ENCODE measurements at regions not wholly inside any gene's neighbourhood (a gene's known extent, or its start where the extent isn't known, plus 50 kb on each side); places are given as distances from the start of the nearest gene placed in this dataset.

- no peak for DNase-seq (ENCODE audit: low read depth in 4 of 4, low spot score in 2 of 4)
These were observed 252.6 kb downstream of the BRD1 start for GRCh38 chr22:49574881-49575702.

DNA sequence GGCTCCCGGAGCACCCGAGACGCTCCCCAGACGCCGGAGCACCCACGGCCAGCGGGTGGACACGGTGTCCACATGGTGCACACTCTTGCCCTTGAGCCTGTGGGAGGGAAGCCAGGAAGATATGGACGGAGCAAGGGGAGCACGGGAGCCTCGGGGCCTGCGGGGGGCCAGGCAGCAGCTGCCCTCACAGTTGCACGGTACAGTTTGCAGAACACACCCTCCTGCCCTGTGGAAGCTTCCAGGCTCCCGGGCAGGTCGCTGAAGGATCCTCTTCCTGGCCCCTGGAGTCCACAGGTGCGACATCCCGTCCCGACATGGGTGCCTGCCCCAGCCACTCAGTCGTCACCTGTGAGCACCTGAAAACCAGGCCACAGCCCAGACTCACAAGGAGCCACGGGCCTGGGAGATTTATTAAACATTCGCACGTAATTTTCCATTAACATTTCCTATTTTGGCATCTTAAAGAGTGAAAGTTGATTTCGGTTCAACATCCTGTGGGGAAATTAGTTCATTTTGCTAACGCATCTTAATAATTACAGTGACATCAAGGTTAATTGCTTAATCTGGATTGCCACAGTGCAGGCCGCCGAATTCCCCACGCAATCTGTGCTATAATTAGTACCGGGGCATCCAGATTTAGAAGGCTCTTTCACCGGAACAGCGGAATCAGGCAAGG is 253.3 kb downstream of the BRD1 start:
- DNase-seq (ENCODE audit: low read depth in 4 of 4, low spot score in 2 of 4), result no peak

DNA sequence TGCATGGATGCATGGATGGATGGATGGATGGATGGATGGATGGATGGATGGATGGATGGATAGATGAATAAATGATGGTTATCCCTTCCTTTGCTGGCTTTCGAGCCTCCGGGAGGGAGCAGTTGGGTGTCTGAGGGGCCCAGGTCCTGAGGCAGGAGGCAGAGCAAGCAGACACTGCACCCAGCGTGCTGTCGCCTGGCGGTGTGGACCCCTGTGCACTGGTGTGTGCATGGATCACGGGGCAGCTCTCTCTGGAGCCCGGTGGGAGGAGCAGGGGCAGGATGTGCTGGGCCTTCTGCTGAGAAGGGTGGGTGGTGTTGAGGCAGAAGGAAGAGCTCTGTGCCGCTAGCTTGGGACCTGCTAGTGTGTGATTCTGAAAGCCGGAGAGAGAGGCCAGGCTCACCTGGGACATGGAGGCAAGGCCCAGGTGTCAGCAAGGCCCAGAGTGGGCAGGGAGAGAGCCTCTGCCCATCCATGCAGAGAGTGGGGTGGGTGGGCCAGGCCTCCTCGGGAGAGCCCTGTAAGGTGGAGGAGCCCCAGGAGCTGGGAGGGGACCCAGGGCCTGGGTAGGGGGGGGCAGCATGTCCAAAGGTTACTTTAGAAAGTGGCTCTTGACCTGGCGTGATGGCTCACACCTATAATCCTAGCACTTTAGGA is 254.4 kb downstream of the BRD1 start:
- no peak for DNase-seq (ENCODE audit: low read depth in 4 of 4, low spot score in 2 of 4)

DNA sequence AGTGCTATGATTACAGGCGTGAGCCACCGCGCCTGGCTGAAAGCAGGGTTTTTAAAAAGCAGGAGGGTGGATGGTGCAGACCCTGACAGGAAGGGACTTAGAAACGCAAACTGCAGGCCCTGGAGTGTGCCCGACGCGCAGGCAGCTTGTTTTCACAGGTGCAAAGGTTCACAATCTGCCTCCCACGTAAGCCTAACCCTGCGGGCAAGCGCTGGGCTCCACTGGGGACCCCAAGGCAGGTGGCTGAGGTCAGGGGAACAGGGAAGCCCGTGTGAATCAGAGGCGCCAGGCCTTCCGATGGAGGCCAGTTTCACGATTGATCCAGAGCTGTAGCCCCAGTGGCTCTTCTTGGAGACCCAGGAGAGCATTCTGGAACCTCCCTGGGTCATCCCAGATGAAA is 256.3 kb downstream of the BRD1 start:
- DNase-seq (ENCODE audit: low read depth in 4 of 4, low spot score in 2 of 4), result no peak

DNA sequence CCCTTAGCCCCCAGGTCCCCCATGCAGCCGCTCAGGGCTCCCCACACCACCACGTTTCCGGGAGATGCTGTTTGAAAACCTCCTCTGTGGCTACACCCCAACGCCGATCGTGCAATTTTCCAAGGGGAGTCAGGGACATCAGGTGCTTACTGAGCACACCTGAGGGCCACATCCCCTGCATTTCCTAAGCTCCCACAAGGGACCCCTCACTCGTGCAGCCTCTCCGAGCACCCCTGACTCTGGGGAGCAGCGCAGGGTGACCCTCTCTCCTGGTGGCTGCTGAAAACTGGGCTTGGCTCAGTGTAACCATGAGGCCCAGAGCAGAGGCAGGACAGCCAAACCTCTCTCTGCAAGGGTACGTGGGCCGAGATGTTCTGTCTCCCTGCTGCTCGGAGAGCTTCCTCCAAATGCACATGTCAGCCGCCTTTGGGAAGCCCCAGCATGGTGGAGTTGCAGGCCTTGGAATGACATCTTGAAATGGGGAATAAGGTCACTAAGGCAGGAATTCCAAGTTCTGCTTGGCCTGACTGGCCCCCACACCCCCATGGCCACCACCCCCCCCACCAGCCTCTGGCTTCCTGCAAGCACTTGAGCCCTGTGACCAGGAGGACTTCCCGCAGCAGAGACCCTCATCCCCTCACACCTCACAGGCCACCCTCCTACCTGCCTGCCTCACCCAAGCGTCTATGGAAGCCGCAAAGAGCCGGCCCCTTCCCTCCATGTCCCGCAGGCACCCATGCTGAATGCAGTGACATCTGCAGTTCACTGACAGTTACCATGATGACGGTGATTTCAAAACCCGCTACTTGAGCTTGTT is 257.4 kb downstream of the BRD1 start:
- DNase-seq (ENCODE audit: low read depth in 4 of 4, low spot score in 2 of 4), result no peak

DNA sequence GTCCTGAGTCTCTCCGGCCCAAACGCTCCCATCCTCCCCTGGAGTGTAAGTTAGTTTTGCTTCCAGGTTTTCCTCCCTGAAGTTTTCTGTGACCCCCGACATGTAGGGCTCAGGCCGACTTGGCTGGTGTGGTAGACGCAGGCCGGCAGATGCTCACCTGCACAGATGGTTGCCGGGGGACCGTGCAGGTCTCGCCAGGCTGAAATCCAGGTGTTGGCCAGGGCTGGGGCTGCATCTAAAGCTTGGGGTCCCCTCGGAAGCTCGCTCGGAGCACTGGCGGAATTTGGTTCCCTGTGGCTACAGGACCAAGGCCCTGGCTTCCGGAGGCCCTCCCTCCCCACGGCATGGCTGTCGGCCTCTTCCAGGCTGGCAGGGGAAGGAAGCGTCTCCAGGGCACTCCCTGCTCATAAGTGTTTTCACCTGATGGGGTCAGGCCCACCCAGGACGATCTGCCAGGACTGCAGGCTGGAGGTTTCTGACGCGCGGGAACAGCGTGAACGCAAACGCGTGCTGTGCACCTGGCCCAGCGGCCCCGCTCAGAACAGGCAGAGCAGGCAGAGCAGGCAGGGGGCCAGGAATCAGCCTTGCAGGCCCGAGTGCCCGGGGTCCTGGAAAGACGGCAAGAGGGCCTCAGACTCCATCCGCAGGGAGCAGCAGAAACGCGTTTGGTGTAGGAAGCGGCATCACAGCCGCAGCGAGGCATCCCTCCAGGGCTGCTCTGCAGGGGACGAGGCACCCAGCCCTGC is 258.2 kb downstream of the BRD1 start:
- no peak for DNase-seq (ENCODE audit: low read depth in 4 of 4, low spot score in 2 of 4)

GRCh38 chr22:49568751-49569285 is 258.9 kb downstream of the BRD1 start:
- no peak for DNase-seq (ENCODE audit: low read depth in 4 of 4, low spot score in 2 of 4)

DNA sequence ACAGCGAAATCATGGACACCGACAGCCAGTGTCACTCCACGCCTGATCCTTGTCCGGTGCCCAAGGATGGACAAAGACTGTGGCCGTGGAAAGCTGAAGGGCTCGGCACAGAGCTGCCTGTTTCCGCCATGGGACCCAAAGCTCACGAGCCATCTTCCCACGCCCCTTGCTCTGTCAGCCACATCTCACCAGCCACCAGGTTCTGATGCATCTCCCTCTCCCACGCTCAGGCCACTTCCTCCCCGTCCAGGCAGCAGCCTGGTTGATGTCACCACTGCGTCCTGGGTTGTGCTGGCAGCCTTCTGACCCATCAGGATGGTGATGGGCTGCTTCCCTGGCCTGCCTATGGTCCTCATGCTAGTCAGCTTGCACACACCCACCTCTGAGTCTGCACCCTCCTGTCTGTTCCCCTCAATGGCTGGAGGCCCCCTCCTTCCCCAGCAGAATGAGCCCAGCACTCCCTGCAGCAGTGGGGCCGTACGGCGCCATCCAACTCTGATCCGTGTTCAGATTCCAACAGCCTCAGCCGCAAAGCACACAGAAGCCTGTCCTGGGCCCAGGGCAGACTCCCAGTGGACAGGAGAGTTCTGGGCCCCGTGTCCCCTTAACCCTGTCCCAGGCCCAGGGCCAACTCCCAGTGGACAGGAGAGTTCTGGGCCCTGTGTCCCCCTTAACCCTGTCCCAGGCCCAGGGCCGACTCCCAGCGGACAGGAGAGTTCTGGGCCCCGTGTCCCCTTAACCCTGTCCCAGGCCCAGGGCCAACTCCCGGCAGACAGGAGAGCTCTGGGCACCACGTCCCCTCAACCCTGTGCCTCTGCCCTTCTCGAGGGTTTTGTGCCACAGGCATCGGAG is 259.5 kb downstream of the BRD1 start:
- no peak for DNase-seq (ENCODE audit: low read depth in 4 of 4, low spot score in 2 of 4)

DNA sequence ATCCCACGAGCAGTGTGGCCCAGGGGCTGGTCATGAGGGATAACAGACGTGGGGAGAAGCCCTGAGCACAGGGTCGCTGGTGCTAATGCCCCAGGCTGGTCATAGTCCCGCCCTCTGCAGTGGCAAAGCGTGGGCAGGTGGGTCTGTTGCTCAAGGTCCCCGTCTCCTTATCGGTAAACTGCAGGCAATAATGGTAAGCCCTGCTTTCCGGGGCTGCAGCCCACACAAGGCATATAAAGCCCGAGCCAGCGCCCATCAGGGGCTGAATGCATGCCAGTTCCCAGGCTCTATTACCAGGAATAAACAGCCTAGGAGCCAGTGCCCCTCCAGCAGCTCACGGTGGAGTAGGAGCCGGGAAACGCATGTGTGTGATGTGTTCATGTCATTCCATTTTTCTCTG is 261.0 kb downstream of the BRD1 start:
- no peak for DNase-seq (ENCODE audit: low read depth in 4 of 4, low spot score in 2 of 4)

- DNase-seq (ENCODE audit: low read depth in 4 of 4, low spot score in 2 of 4), result no peak
These were observed 261.5 kb downstream of the BRD1 start for GRCh38 chr22:49566141-49566541.

GRCh38 chr22:49565516-49565855 is 262.2 kb downstream of the BRD1 start:
- DNase-seq (ENCODE audit: low read depth in 4 of 4, low spot score in 2 of 4), result no peak

- DNase-seq (ENCODE audit: low read depth in 4 of 4, low spot score in 2 of 4), result no peak
These were observed 262.8 kb downstream of the BRD1 start for GRCh38 chr22:49564666-49565515.

DNA sequence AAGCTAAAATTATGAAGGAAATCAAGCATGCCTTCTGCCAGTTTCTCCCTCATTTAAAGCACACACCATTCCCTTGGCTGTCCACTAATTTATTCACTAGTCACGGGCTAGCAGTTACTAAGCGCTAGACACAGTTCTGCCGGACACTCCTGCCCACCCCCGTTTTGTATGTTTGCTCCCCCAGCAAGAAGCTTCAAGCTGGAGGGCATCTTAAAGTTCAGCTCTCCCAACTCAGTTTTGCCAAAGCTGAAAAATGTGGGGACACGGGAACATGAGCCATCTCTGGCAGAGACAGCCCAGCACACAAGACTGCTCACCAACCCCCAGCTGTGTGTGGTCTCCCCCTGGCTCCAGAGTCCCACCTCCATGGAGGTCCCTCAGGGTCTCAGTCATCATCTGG is 263.6 kb downstream of the BRD1 start:
- no peak for DNase-seq (ENCODE audit: low read depth in 4 of 4, low spot score in 2 of 4)

DNA sequence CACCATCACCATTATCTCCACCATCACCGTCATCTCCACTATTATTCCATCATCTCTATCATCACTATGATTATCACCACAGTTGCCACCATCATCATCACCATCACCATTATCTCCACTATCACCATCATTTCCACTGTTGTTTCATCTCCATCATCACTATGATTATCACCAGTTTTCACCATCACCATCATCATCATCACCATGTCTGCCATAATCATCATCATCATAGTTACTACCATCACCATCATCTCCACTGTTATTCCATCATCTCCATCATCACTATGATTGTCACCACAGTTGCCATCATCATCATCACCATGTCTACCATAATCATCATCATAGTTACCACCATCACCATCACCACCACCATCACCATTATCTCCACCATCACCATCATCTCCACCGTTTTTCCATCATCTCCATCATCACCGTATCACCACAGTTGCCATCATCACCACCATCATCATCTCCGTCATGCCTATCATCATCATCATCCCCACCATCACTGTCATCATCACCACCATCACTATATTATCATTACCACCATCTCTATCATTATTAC is 264.9 kb downstream of the BRD1 start:
- DNase-seq (ENCODE audit: low read depth in 4 of 4, low spot score in 2 of 4), result no peak

DNA sequence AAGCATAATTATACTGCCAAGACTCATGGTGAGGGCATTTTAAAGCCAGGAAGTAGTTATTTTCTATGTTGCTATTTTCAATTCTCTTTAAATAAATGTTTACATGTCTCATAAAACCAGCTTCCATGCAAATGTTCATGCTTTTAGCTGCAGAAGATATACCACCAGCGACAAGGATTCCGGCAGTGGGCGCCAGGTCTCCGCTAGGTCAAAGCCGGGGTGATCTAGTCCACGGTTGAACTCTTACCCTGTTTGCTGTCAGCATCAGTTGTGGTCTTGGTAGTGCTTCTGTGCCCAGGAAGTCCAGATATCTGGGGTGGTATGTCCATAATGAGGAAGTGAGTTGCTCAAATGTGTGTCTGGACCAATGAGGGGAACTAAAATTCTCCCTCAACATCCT is 265.7 kb downstream of the BRD1 start:
- DNase-seq (ENCODE audit: low read depth in 4 of 4, low spot score in 2 of 4), result no peak

DNA sequence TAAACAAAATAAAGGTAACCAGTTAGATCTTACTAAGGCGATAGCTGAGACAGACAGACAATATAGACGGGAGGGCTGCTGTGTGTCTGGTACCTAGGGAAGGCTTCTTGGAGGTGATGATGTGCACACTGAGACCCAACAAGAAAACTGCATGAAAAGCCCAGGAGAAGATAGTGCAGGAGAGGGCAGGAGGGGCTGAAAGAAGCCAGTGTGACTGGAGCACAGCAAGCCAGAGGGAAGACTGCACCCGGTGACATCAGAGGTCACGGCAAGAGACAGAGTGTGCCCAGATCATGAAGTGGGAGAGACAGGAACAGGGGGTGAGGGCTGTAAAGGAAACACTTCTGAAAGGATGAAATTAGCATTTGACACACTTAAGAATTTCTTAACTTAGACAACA is 266.3 kb downstream of the BRD1 start:
- DNase-seq (ENCODE audit: low read depth in 4 of 4, low spot score in 2 of 4), result no peak

GRCh38 chr22:49555526-49555925 is 272.1 kb downstream of the BRD1 start:
- DNase-seq (ENCODE audit: low read depth in 4 of 4, low spot score in 2 of 4), result no peak

DNA sequence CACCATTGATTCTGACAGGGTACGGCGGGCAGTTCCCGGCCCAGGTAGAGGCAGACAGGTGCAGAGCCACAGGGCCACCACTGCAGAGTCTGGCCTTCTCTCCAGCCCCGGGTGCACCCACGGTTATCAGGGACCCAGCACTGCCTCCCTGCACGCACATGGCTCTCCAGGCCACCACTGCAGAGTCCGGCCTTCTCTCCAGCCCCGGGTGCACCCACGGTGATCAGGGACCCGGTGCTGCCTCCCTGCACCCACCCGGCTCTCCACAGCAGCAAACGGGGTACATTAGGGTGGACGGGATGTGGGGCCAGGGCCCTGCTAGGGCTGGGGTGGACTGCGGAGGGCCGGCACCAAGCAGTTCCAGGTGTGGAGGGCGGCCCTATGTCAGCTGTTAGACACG is 272.9 kb downstream of the BRD1 start:
- no peak for DNase-seq (ENCODE audit: low read depth in 4 of 4, low spot score in 2 of 4)

Data from left renal cortex interstitium (tissue), 4 donors.